ENCODE measurements at regions not wholly inside any gene's neighbourhood (a gene's known extent, or its start where the extent isn't known, plus 50 kb on each side); places are given as distances from the start of the nearest gene placed in this dataset.

DNA sequence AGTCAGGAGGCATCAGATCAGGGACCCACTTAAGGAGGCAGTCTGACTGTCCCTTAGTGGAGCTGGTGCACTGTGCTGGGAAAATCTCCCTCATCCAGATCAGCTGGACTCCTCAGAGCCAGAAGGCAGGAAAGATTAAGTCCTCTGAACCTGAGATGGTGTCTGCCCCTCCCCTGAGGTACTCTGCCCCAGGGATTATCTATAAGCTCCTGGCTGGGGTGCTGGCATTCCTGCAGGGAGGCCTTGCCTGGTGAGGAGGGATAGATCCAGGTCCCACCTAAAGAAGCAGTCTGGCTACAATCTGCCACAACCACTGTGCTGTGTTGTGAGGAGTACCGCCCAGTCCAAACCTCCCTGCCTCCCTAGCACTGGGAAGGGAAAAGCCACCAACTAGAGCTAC lies 81.2 kb downstream of the NHLRC3 start:
- TF ChIP-seq, protein P1, sequence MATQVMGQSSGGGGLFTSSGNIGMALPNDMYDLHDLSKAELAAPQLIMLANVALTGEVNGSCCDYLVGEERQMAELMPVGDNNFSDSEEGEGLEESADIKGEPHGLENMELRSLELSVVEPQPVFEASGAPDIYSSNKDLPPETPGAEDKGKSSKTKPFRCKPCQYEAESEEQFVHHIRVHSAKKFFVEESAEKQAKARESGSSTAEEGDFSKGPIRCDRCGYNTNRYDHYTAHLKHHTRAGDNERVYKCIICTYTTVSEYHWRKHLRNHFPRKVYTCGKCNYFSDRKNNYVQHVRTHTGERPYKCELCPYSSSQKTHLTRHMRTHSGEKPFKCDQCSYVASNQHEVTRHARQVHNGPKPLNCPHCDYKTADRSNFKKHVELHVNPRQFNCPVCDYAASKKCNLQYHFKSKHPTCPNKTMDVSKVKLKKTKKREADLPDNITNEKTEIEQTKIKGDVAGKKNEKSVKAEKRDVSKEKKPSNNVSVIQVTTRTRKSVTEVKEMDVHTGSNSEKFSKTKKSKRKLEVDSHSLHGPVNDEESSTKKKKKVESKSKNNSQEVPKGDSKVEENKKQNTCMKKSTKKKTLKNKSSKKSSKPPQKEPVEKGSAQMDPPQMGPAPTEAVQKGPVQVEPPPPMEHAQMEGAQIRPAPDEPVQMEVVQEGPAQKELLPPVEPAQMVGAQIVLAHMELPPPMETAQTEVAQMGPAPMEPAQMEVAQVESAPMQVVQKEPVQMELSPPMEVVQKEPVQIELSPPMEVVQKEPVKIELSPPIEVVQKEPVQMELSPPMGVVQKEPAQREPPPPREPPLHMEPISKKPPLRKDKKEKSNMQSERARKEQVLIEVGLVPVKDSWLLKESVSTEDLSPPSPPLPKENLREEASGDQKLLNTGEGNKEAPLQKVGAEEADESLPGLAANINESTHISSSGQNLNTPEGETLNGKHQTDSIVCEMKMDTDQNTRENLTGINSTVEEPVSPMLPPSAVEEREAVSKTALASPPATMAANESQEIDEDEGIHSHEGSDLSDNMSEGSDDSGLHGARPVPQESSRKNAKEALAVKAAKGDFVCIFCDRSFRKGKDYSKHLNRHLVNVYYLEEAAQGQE (IDR thresholded peaks at IDR 0.05; ENCODE audit: insufficient replicate concordance, low read depth), result no peak
- TF ChIP-seq POLR2AphosphoS5 (IDR thresholded peaks at IDR 0.05; ENCODE audit: low read depth) (no peak), GABPA (IDR thresholded peaks at IDR 0.05; ENCODE audit: low read depth) (no peak), SPI1 (IDR thresholded peaks at IDR 0.05; ENCODE audit: borderline replicate concordance, low read depth) (no peak)
- TF ChIP-seq, protein P2, sequence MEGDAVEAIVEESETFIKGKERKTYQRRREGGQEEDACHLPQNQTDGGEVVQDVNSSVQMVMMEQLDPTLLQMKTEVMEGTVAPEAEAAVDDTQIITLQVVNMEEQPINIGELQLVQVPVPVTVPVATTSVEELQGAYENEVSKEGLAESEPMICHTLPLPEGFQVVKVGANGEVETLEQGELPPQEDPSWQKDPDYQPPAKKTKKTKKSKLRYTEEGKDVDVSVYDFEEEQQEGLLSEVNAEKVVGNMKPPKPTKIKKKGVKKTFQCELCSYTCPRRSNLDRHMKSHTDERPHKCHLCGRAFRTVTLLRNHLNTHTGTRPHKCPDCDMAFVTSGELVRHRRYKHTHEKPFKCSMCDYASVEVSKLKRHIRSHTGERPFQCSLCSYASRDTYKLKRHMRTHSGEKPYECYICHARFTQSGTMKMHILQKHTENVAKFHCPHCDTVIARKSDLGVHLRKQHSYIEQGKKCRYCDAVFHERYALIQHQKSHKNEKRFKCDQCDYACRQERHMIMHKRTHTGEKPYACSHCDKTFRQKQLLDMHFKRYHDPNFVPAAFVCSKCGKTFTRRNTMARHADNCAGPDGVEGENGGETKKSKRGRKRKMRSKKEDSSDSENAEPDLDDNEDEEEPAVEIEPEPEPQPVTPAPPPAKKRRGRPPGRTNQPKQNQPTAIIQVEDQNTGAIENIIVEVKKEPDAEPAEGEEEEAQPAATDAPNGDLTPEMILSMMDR (IDR thresholded peaks at IDR 0.05; ENCODE audit: insufficient read depth, low read length), result no peak
- no peak for DNase-seq (ENCODE audit: low read depth in 1 of 2, low spot score in 1 of 2)
- Histone ChIP-seq H3K27me3 (ENCODE audit: insufficient read depth, poor library complexity, severe bottlenecking) (no peaks in the 10 kb centered on the region), H3K4me3 (replicated peaks; ENCODE audit: insufficient read depth, low read length) (no peak overlapping the region), H3K27ac (replicated peaks) (no peak overlapping the region)

DNA sequence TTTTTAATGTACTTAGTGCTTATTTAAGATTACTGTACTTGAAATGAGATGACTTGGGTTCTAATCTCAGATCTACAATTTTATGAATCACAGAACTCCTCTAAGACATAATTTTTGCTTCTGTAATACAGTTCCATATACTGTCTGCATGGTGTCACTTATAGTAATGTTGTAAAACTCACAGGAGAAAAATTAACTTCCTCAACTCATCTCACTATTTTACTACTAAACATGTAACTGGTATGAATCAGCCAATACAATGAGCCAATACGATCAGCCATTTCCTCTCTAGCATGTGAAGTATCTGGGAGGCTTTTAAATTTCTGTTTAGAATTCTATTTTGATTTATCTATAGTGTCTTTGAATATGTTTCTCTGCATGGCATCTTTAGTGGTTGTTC lies 85.3 kb downstream of the NHLRC3 start:
- DNase-seq (ENCODE audit: low read depth in 1 of 2, low spot score in 1 of 2), result no peak
- TF ChIP-seq, protein P1 (IDR thresholded peaks at IDR 0.05; ENCODE audit: insufficient replicate concordance, low read depth), result no peak
- TF ChIP-seq GABPA (IDR thresholded peaks at IDR 0.05; ENCODE audit: low read depth), result no peak
- TF ChIP-seq SPI1 (IDR thresholded peaks at IDR 0.05; ENCODE audit: borderline replicate concordance, low read depth), result no peak
- H3K27ac ChIP-seq (replicated peaks), result no peak overlapping the region
- H3K27me3 ChIP-seq (ENCODE audit: insufficient read depth, poor library complexity, severe bottlenecking), result peaks cover 4% of the 10 kb centered on the region
- H3K4me3 ChIP-seq (replicated peaks; ENCODE audit: insufficient read depth, low read length), result no peak overlapping the region

DNA sequence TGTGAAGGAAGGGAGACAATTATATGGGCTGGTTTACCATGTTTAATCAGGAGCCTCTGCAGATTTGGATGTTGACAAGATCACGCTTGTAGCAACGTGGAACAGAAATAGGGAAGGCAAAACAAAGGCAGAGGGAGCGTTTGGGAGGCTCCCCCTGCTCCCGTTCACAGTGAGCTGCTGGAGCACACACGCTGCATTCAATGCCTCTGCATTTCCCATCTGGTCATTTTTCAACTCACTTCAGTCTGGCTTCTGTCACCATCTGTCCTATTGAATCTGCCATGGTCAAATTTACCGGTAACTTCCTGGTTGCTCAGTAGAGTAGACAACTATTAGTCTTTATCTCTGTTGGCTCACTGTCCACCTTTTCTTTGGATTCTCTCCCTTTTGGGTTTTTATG lies 91.0 kb downstream of the NHLRC3 start:
- no peak overlapping the region for H3K27ac ChIP-seq (replicated peaks)
- no peak for DNase-seq (ENCODE audit: low read depth in 1 of 2, low spot score in 1 of 2)
- H3K4me3 ChIP-seq (replicated peaks; ENCODE audit: insufficient read depth, low read length), result no peak overlapping the region
- TF ChIP-seq, protein P1 (IDR thresholded peaks at IDR 0.05; ENCODE audit: insufficient replicate concordance, low read depth), result no peak
- peaks cover 7% of the 10 kb centered on the region for H3K27me3 ChIP-seq (ENCODE audit: insufficient read depth, poor library complexity, severe bottlenecking)

DNA sequence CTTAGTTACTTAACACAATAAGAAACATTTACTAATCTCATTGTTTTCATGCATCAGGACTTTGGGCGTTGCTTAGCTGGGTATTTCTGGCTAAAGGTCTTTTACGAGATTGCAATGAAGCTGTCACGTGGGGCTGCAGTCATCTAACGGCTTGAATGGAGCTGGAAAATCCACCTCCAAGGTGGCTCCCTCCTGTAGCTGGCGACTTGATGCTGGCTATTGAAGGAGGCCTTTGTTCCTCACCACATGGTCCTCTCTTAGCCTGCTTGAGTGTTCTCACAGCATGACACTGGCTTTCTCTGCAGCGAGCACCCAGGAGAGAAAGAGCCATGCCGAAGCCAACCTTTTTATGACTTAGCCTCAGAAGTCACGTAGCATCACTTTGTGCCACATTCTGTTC lies 92.0 kb downstream of the NHLRC3 start:
- Histone ChIP-seq H3K27ac (replicated peaks) (no peak overlapping the region), H3K27me3 (ENCODE audit: insufficient read depth, poor library complexity, severe bottlenecking) (peaks cover 8% of the 10 kb centered on the region)

More for the DNA sequence above, 92.0 kb downstream of the NHLRC3 start:
- DNase-seq (ENCODE audit: low read depth in 1 of 2, low spot score in 1 of 2), result no peak
- TF ChIP-seq, protein P2 (IDR thresholded peaks at IDR 0.05; ENCODE audit: insufficient read depth, low read length), result no peak
- no peak for TF ChIP-seq GABPA (IDR thresholded peaks at IDR 0.05; ENCODE audit: low read depth)
- TF ChIP-seq POLR2AphosphoS5 (IDR thresholded peaks at IDR 0.05; ENCODE audit: low read depth), result no peak
- TF ChIP-seq SPI1 (IDR thresholded peaks at IDR 0.05; ENCODE audit: borderline replicate concordance, low read depth), result no peak
- TF ChIP-seq, protein P1 (IDR thresholded peaks at IDR 0.05; ENCODE audit: insufficient replicate concordance, low read depth), result no peak
- no peak overlapping the region for H3K4me3 ChIP-seq (replicated peaks; ENCODE audit: insufficient read depth, low read length)
